MG63 (cell line): ENCODE measurements at regions not wholly inside any gene's neighbourhood (a gene's known extent, or its start where the extent isn't known, plus 50 kb on each side); places are given as distances from the start of the nearest gene placed in this dataset.
"Not testable (repeated sequence)": the region's sequence is repeated elsewhere in the genome, so short reads cannot be mapped to it uniquely, and the experiment has no call there.

Source experiments
- DNase-seq: peaks from one replicate; pipeline ENCODE4 v3.0.0-alpha.2; 2020
- H3K27me3 ChIP-seq: fragments of 250-450 bp; sonication (Bioruptor Pico); 2 replicates; pipeline ENCODE4 v1.5.1; 2020; ENCODE audit warnings: mild to moderate bottlenecking, moderate library complexity
- H3K36me3 ChIP-seq: fragments of 250-450 bp; sonication (Bioruptor Pico); 2 replicates; pipeline ENCODE4 v1.5.1; 2020; ENCODE audit warnings: mild to moderate bottlenecking, moderate library complexity
- H3K4me3 ChIP-seq: fragments of 250-450 bp; sonication (Bioruptor Pico); 2 replicates; pipeline ENCODE4 v1.5.1; 2020; ENCODE audit warnings: mild to moderate bottlenecking, moderate library complexity
- H3K9me3 ChIP-seq: fragments of 250-450 bp; sonication (Bioruptor Pico); 2 replicates; pipeline ENCODE4 v1.5.1; 2020; ENCODE audit warnings: mild to moderate bottlenecking, moderate library complexity

GRCh38 chr4:45294464-45294863, 568.1 kb upstream of the GNPDA2 start:
- Histone ChIP-seq H3K4me3 (no peak overlapping the region), H3K36me3 (no peaks in the 10 kb centered on the region), H3K27me3 (no peaks in the 10 kb centered on the region), H3K9me3 (peaks cover 3% of the 10 kb centered on the region; the same call in 1 of the 2 replicates)
- no peak for DNase-seq

- no peaks in the 10 kb centered on the region for H3K36me3 ChIP-seq
- no peak overlapping the region for H3K4me3 ChIP-seq
- peaks cover 3% of the 10 kb centered on the region; the same call in 1 of the 2 replicates for H3K9me3 ChIP-seq
- DNase-seq, result no peak
- no peaks in the 10 kb centered on the region for H3K27me3 ChIP-seq
Observed at GRCh38 chr4:45293335-45293734, 567.0 kb upstream of the GNPDA2 start.

- Histone ChIP-seq H3K36me3 (no peaks in the 10 kb centered on the region), H3K9me3 (peaks cover 3% of the 10 kb centered on the region; the same call in 1 of the 2 replicates), H3K4me3 (no peak overlapping the region), H3K27me3 (no peaks in the 10 kb centered on the region)
- DNase-seq, result no peak
Observed at GRCh38 chr4:45292844-45293243, 566.5 kb upstream of the GNPDA2 start.

GRCh38 chr4:45284400-45285085, 558.2 kb upstream of the GNPDA2 start:
- Histone ChIP-seq H3K9me3 (no peaks in the 10 kb centered on the region), H3K36me3 (no peaks in the 10 kb centered on the region), H3K4me3 (no peak overlapping the region), H3K27me3 (no peaks in the 10 kb centered on the region)
- DNase-seq, result no peak

GRCh38 chr4:45283352-45283751, 557.0 kb upstream of the GNPDA2 start:
- Histone ChIP-seq H3K4me3 (no peak overlapping the region), H3K9me3 (no peaks in the 10 kb centered on the region), H3K27me3 (no peaks in the 10 kb centered on the region), H3K36me3 (no peaks in the 10 kb centered on the region)
- no peak for DNase-seq

- no peaks in the 10 kb centered on the region for H3K9me3 ChIP-seq
- no peaks in the 10 kb centered on the region for H3K36me3 ChIP-seq
- no peaks in the 10 kb centered on the region for H3K27me3 ChIP-seq
- DNase-seq, result no peak
- no peak overlapping the region for H3K4me3 ChIP-seq
Observed at GRCh38 chr4:45280121-45280520, 553.8 kb upstream of the GNPDA2 start.

GRCh38 chr4:45275862-45276261, 549.5 kb upstream of the GNPDA2 start:
- DNase-seq, result no peak
- no peaks in the 10 kb centered on the region for H3K27me3 ChIP-seq
- H3K9me3 ChIP-seq, result no peaks in the 10 kb centered on the region
- H3K36me3 ChIP-seq, result no peaks in the 10 kb centered on the region
- H3K4me3 ChIP-seq, result no peak overlapping the region

- not testable (repeated sequence) for H3K36me3 ChIP-seq, DNase-seq, H3K27me3 ChIP-seq, H3K4me3 ChIP-seq, H3K9me3 ChIP-seq
Observed at GRCh38 chr4:45248106-45248505, 521.8 kb upstream of the GNPDA2 start.

GRCh38 chr4:45241976-45242375, 515.6 kb upstream of the GNPDA2 start:
- Histone ChIP-seq H3K27me3 (no peaks in the 10 kb centered on the region), H3K36me3 (no peaks in the 10 kb centered on the region), H3K4me3 (no peak overlapping the region), H3K9me3 (no peaks in the 10 kb centered on the region)
- no peak for DNase-seq

GRCh38 chr4:45229206-45229605, 502.9 kb upstream of the GNPDA2 start:
- Histone ChIP-seq H3K4me3 (no peak overlapping the region), H3K27me3 (no peaks in the 10 kb centered on the region), H3K36me3 (no peaks in the 10 kb centered on the region), H3K9me3 (no peaks in the 10 kb centered on the region)
- no peak for DNase-seq

- DNase-seq, result no peak
- Histone ChIP-seq H3K4me3 (no peak overlapping the region), H3K27me3 (no peaks in the 10 kb centered on the region), H3K9me3 (no peaks in the 10 kb centered on the region), H3K36me3 (no peaks in the 10 kb centered on the region)
Observed at GRCh38 chr4:45215976-45216542, 489.7 kb upstream of the GNPDA2 start.

GRCh38 chr4:45208476-45208875, 482.1 kb upstream of the GNPDA2 start:
- not testable (repeated sequence) for DNase-seq, H3K36me3 ChIP-seq, H3K9me3 ChIP-seq, H3K4me3 ChIP-seq, H3K27me3 ChIP-seq

- H3K4me3 ChIP-seq, H3K36me3 ChIP-seq, H3K27me3 ChIP-seq, DNase-seq, H3K9me3 ChIP-seq: not testable (repeated sequence)
Observed at GRCh38 chr4:45207864-45208331, 481.5 kb upstream of the GNPDA2 start.

- not testable (repeated sequence) for H3K36me3 ChIP-seq, H3K4me3 ChIP-seq, DNase-seq, H3K27me3 ChIP-seq, H3K9me3 ChIP-seq
Observed at GRCh38 chr4:45207241-45207863, 481.0 kb upstream of the GNPDA2 start.

- no peak for DNase-seq
Observed at GRCh38 chr4:45199736-45200135, 473.4 kb upstream of the GNPDA2 start.

GRCh38 chr4:45188501-45188900, 462.1 kb upstream of the GNPDA2 start:
- no peak for DNase-seq
- no peaks in the 10 kb centered on the region for H3K36me3 ChIP-seq
- no peaks in the 10 kb centered on the region for H3K27me3 ChIP-seq

More at GRCh38 chr4:45199736-45200135, 473.4 kb upstream of the GNPDA2 start:
- Histone ChIP-seq H3K4me3 (no peak overlapping the region), H3K36me3 (no peaks in the 10 kb centered on the region), H3K27me3 (no peaks in the 10 kb centered on the region), H3K9me3 (no peaks in the 10 kb centered on the region)

GRCh38 chr4:45186249-45186648, 459.9 kb upstream of the GNPDA2 start:
- no peaks in the 10 kb centered on the region for H3K36me3 ChIP-seq
- no peak for DNase-seq
- H3K4me3 ChIP-seq, result no peak overlapping the region
- H3K9me3 ChIP-seq, result no peaks in the 10 kb centered on the region
- no peaks in the 10 kb centered on the region for H3K27me3 ChIP-seq

More at GRCh38 chr4:45188501-45188900, 462.1 kb upstream of the GNPDA2 start:
- Histone ChIP-seq H3K9me3 (no peaks in the 10 kb centered on the region), H3K4me3 (no peak overlapping the region)

GRCh38 chr4:45183905-45184304, 457.5 kb upstream of the GNPDA2 start:
- no peak overlapping the region for H3K4me3 ChIP-seq
- no peaks in the 10 kb centered on the region for H3K36me3 ChIP-seq
- no peaks in the 10 kb centered on the region for H3K9me3 ChIP-seq
- DNase-seq, result no peak
- H3K27me3 ChIP-seq, result no peaks in the 10 kb centered on the region
